ENCODE measurements at regions not wholly inside any gene's neighbourhood (a gene's known extent, or its start where the extent isn't known, plus 50 kb on each side); places are given as distances from the start of the nearest gene placed in this dataset.

- DNase-seq (ENCODE audit: low read depth), result no peak
Measured at GRCh38 chrX:78213331-78213730, 73.9 kb upstream of the TAF9B start.

- peak; percentile 6 for DNase-seq (ENCODE audit: low read depth)
Measured at GRCh38 chrX:78199851-78200250, 60.4 kb upstream of the TAF9B start.
